HG02759 (cell line): ENCODE measurements at regions not wholly inside any gene's neighbourhood (a gene's known extent, or its start where the extent isn't known, plus 50 kb on each side); places are given as distances from the start of the nearest gene placed in this dataset.

Source experiments
- ATAC-seq: cut with Tn5 transposase; IDR thresholded peaks from one replicate; pipeline ENCODE4 v1.9.1; 2021; ENCODE audit warnings: mild to moderate bottlenecking, moderate library complexity; ENCODE audit not compliant: unreplicated experiment

DNA sequence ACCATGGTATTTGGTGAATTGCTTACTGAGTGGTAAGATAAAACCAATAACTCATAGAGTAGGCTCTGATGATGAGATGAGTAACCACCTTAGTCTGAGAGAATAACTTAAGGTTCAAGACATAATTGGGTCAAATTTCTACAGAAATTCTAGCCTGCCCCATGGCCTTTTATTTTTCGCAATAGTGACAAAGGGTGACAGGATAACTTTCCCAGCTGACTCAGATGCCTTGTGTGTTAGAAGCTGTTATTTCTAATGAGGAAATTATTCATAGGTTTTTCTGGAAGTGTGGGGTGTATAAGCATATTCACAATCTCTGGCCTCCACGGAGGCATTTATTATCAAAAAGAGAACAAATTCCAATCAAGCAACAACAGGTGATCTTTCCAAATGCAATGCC lies 159.0 kb downstream of the NUP35 start:
- no peak for ATAC-seq

- ATAC-seq, result no peak
Observed at GRCh38 chr2:183284606-183285005, 160.4 kb downstream of the NUP35 start.

DNA sequence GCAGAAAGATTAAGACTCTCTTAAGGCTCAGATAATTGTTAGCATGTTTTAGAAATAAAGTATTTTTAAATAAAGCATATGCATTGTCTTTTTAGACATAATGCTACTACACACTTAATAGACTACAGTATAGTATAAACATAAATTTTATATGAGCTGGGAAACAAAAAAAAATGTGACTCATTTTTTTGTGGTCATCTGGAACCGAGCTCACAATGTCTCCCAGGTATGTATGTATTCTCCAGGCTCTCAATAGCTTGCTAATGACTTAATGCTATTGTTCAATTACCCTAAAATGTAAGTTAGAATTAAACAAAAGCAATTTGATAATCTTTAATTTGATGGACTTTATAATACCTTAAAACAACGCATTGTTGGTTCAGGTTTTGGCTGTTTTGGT lies 167.2 kb downstream of the NUP35 start:
- ATAC-seq, result no peak

- no peak for ATAC-seq
Observed at GRCh38 chr2:183292028-183292427, 167.8 kb downstream of the NUP35 start.

DNA sequence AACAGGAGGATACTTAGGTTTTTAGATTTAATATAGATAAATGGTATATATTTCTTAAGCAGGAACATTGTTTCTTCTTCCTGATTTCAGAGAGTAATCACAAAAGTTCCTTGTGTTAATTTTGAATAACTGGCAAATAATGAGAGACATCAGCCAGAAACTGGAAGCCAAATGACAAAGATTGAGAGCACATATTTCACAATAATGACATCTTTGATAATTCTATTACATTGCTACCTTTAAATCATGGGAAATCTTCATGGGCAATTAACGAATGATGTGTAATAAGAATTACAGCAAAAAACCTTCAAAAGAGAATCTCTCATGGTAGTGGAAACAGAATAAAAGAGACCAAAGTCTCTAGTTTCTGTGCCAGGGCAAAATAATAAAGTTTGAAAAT lies 215.1 kb downstream of the NUP35 start:
- no peak for ATAC-seq

DNA sequence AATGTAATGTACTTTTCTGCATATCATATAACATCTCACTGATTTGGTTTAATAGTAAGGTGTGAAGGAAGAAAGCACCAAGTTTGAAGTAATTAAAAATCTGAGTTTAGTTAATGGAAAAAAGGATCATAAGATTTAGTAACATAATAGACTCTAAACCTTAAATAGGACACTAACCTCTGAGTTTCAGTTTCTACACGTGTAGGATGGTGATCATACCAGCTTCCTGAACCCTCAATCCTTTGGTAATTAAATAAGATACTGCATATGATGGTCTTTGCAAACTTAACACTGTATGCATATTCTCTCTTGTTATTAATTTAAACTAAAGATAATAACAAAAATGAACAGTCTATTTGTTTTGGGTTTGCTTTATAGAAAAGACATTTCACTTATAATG lies 216.8 kb downstream of the NUP35 start:
- no peak for ATAC-seq

DNA sequence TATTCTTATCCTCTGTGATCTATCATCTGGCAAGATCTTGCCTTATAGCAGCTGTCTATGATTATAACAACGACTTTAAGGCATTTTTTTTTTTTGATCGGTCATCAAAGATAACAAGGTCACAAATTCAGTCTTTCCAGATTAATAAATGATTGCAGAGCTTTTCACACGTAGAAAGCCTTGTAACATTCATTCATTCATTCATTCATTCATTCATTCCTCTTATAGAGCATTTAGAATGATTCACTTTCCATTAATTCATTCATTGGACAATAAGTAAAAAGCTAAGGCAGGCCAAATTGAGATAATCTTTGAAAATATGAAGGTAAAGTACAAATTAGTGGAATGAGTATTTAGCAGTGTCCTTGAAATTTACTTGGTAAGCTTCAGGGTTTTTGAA lies 223.7 kb downstream of the NUP35 start:
- ATAC-seq, result no peak

- peak; percentile 68 for ATAC-seq
Observed at GRCh38 chr2:183348492-183348891, 224.2 kb downstream of the NUP35 start.

DNA sequence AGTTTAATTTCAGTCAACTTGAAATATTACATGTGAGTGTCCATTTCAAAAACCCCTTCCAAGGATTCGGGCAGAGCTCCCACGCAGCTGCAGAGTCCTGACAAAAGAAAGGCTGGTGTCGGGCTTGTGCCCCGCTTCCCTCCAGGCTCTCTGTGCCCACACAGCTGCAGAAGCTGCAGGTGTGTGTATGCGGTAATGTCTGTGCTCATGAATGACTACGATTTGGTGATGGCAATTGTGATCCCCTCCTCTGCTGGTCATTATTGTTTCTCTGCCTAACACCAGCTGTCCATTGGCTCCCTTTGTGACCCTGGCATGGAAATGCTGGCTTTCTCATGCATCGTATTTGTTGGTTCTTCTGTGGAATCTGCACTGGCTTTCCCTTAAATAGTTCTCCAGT lies 224.8 kb downstream of the NUP35 start:
- peak; percentile 44 for ATAC-seq

DNA sequence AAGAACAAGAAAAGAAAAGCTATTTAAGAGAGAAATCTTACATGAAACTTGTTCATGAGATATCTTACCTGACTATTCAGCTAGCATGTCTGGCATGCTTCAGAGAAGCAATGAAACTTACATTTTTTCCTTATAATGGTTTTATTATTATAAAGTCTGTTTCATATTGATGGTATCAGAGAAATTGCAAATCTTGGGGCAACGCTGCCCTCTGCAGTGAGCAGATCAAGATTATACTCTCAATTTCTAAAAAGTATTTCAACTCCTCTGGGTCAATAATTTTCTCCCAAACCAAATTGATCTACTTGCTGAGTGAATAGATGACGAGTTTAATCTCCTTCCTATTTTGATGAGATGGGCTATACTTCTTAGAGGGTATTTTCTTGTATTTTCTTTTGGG lies 235.6 kb downstream of the NUP35 start:
- ATAC-seq, result no peak

GRCh38 chr2:183371545-183371944 lies 247.3 kb downstream of the NUP35 start:
- peak; percentile 74 for ATAC-seq

- no peak for ATAC-seq
Observed at GRCh38 chr2:183375821-183376220, 251.6 kb downstream of the NUP35 start.

GRCh38 chr2:183383854-183384253 lies 259.6 kb downstream of the NUP35 start:
- peak; percentile 64 for ATAC-seq

GRCh38 chr2:183389546-183390080 lies 265.4 kb downstream of the NUP35 start:
- no peak for ATAC-seq

DNA sequence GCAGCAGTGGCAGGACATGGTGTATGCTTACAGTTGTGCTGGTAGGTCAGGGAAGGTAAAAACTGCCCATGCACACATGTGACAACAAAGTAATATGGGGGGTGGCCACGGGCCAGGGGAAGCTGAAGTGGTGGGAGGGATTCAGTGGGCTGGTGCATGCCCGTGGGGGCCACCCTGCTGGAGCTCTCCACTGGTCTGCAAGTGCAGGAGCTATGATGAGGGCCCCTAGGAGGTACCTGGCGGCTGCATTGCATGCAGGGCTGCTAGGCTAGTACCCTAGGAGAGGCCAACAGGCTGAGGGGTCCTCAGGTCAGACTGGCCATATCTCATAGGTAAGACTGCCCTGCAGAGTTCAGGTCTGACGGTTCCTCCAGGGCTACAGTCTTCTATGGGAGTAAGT lies 265.9 kb downstream of the NUP35 start:
- ATAC-seq, result no peak

DNA sequence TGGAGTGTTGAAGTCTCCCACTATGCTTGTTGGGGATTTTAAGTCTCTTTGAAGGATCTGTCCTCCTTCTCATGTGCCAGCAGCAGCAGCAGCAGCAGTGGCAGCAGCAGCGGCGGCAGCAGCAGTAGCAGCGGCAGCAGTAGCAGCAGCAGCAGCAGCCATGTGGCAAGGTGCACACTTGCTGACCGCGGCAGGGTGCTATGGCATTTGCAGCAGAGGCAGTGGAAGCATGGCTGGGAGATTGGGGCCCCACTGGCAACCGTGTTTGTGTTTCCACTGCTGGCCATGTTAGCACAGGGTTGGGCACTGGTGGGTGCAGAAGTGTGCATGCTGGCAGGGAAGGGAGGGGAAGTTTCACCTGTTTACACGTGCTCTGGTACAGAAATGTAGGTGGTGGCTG lies 280.1 kb downstream of the NUP35 start:
- no peak for ATAC-seq

GRCh38 chr2:183408562-183408961 lies 284.3 kb downstream of the NUP35 start:
- ATAC-seq, result no peak

DNA sequence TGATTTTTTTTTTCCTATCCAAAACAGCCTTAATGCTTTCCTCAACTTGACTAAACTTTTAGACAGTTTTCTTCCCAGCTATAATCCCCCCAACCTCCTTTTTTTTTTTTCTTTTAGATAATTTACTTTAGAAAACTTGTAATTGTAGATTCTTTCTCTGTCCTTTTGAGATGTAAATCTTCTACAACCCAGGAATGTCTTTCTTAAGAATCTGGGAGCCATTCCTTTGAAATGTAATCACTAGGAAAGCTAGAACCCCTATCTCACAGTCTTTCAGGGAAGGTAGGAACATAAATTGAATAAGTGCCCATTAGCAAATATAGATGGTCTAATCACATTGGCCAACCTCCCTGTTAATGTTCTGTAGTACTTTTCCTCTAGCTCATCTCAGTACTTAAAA lies 285.4 kb downstream of the NUP35 start:
- ATAC-seq, result no peak

DNA sequence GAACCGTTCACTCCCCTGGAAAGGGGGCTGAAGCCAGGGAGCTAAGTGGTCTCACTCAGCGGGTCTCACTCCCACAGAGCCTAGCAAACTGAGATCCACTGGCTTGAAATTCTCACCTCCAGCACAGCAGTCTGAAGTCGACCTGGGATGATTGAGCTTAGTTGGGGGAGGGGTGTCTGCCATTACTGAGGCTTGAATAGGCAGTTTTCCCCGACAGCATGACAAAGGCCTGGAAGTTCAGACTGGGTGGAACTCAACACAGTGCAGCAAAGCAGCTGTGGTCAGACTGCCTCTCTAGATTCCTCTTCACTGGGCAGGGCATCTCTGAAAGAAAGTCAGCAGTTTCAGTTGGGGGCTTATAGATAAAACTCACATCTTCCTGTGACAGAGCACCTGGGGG lies 292.5 kb downstream of the NUP35 start:
- no peak for ATAC-seq

GRCh38 chr2:183426825-183427224 lies 302.6 kb downstream of the NUP35 start:
- ATAC-seq, result no peak

- no peak for ATAC-seq
Observed at GRCh38 chr2:183427558-183427957, 303.3 kb downstream of the NUP35 start.

GRCh38 chr2:183428881-183429280 lies 304.6 kb downstream of the NUP35 start:
- no peak for ATAC-seq

- ATAC-seq, result no peak
Observed at GRCh38 chr2:183438541-183438940, 314.3 kb downstream of the NUP35 start.

DNA sequence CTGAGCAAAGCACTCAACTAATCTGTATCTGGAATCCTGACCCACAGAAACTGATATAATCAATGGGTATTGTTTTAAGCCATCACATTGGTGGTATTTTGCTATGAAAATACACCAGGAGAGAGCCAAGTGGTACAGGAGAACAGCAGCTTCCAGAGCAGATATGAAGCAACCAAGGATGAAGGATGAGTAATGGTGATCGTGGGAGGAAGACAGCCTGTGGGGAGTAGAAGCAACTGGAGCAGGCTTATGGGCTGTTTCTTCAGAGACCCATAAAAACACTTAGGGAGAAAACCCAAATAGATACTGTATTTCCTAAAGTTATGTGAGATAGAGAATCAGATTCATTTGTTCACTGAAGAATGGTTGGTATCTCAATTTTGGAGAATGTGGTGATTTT lies 330.8 kb downstream of the NUP35 start:
- no peak for ATAC-seq
